Transverse colon (tissue), 4 donors: ENCODE measurements at regions not wholly inside any gene's neighbourhood (a gene's known extent, or its start where the extent isn't known, plus 50 kb on each side); places are given as distances from the start of the nearest gene placed in this dataset.

Experiments
- DNase-seq: peaks from one replicate; pipeline ENCODE4 v3.0.0-alpha.2; 2019
- H3K27ac ChIP-seq, 4 donors: fragments of 200-600 bp; sonication (generic); 2 replicates each; pipeline ENCODE4 v1.5.1; 2016 to 2018; ENCODE audit warnings: inconsistent platforms in 4 of 4
- H3K27me3 ChIP-seq: fragments of 200-600 bp; sonication (generic); 2 replicates; pipeline ENCODE4 v1.5.1; 2017; ENCODE audit warnings: inconsistent platforms
- H3K36me3 ChIP-seq, 4 donors: fragments of 200-600 bp; sonication (generic); 2 replicates each; pipeline ENCODE4 v1.5.1; 2017 to 2019; ENCODE audit warnings: inconsistent platforms in 4 of 4
- H3K4me1 ChIP-seq, 4 donors: fragments of 200-600 bp; sonication (generic); 2 replicates each; pipeline ENCODE4 v1.5.1; 2017 to 2020; ENCODE audit warnings: inconsistent platforms in 4 of 4
- H3K4me3 ChIP-seq, 4 donors: fragments of 200-600 bp; sonication (generic); 1 replicate in 1 of 4; 2 replicates in 3 of 4; pipeline versions ENCODE4 v1.5.1 to v1.6.1; 2017 to 2019; ENCODE audit warnings: inconsistent platforms in 4 of 4
- H3K9me3 ChIP-seq, 2 donors: fragments of 200-600 bp; sonication (generic); 2 replicates each; pipeline ENCODE4 v1.5.1; 2017 to 2019; ENCODE audit warnings: inconsistent platforms in 2 of 2
- CTCF ChIP-seq, 5 experiments: fragments of 200-600 bp in 3 of 5; fragments of 450-650 bp in 2 of 5; sonication (generic) in 3 of 5; IDR thresholded peaks; 1 replicate in 2 of 5; 2 replicates in 3 of 5; pipeline ENCODE4 v1.5.1; 2016 to 2017; ENCODE audit warnings: antibody characterized with exemption in 5 of 5, inconsistent platforms in 3 of 5, mild to moderate bottlenecking in 2 of 5, moderate library complexity in 1 of 5
- EP300 ChIP-seq: sonication (generic); formaldehyde crosslinking; IDR thresholded peaks from one replicate; pipeline ENCODE4 v1.6.1; 2017; ENCODE audit warnings: antibody characterized with exemption, low read depth
- POLR2A ChIP-seq: fragments of 450-650 bp; IDR thresholded peaks from one replicate; pipeline ENCODE4 v1.6.1; 2016; ENCODE audit warnings: antibody characterized with exemption, mild to moderate bottlenecking, moderate library complexity
- POLR2AphosphoS5 ChIP-seq, 3 donors: sonication (generic); formaldehyde crosslinking; IDR thresholded peaks; one replicate each; pipeline ENCODE4 v1.6.1; 2016; ENCODE audit warnings: antibody characterized with exemption in 3 of 3
- WGBS, 2 donors: methylation state at CpG; one replicate each; pipeline ENCODE4 v1.1.5; 2018; ENCODE audit warnings: low coverage in 1 of 2; 5-methylcytosine and 5-hydroxymethylcytosine counted together
- in situ Hi-C, 4 donors: fragments of 200-750 bp; cut with MboI; loops; one replicate each; pipeline versions ENCODE4 v1.15.0 to v1.15.1; 2017; ENCODE audit warnings: low sequenced_read_pairs in 3 of 4, low pct_ligation_motif_present in 1 of 4, low pct_unique_long_range_greater_than_20kb in 1 of 4
- intact Hi-C: fragments of 100-400 bp; cut with DNase I; formaldehyde crosslinking; loops from one replicate; pipeline ENCODE4 v1.15.1; 2023; ENCODE audit warnings: low total_unique reads

GRCh38 chr13:39253774-39254173 is 215.5 kb downstream of the NHLRC3 start:
- Histone ChIP-seq H3K4me1 (no peaks in the 10 kb centered on the region), H3K4me3 (no peak overlapping the region), H3K27ac (no peak overlapping the region), H3K36me3 (no peaks in the 10 kb centered on the region), H3K9me3 (no peaks in the 10 kb centered on the region), H3K27me3 (no peaks in the 10 kb centered on the region)
- 27 to 45% methylated on average over 3 of the region's 3 CpGs for WGBS, 2 donors
- TF ChIP-seq CTCF (IDR thresholded peaks at IDR 0.05) (no peak), POLR2AphosphoS5 (IDR thresholded peaks at IDR 0.05) (no peak), EP300 (no peak), POLR2A (no peak)
- DNase-seq: no peak
- in situ Hi-C loops: loop anchor here in 1 of 4 donors (25.0 kb wide), 1 partner anchor 359 kb away; the partner anchor contains the start of gene LHFPL6
- intact Hi-C loops: no loop called here

DNA sequence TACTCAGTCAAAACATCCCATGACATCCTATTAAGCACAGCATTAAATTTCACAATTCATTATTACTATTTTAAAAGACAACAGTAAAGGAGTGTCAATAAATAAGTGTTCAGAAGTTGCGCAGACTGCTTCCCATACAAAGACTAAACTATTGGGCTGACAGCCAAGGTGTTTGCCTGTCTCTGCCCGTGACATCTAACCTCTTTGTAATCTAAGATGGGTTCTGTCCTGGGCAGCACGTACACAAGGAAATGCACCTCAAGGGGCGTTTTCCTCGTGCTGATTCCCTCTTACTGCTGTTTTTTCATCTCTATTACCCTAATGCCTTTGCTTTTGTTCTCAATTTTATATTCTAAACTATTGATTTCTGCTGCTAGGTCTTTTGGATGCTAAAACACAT is 216.3 kb downstream of the NHLRC3 start:
- Histone ChIP-seq H3K36me3 (no peaks in the 10 kb centered on the region), H3K9me3 (no peaks in the 10 kb centered on the region), H3K27me3 (no peaks in the 10 kb centered on the region), H3K27ac (no peak overlapping the region), H3K4me3 (no peak overlapping the region), H3K4me1 (no peaks in the 10 kb centered on the region)
- WGBS, 2 donors: 41 to 70% methylated on average over 4 to 5 of the region's 5 CpGs
- no peak for DNase-seq
- in situ Hi-C loops (loop anchor here in 1 of 4 donors (25.0 kb wide), 1 partner anchor 358 kb away; the partner anchor contains the start of gene LHFPL6), intact Hi-C loops (no loop called here)
- no peak for TF ChIP-seq CTCF (IDR thresholded peaks at IDR 0.05)
- no peak for TF ChIP-seq EP300
- TF ChIP-seq POLR2A: no peak
- TF ChIP-seq POLR2AphosphoS5 (IDR thresholded peaks at IDR 0.05): no peak

DNA sequence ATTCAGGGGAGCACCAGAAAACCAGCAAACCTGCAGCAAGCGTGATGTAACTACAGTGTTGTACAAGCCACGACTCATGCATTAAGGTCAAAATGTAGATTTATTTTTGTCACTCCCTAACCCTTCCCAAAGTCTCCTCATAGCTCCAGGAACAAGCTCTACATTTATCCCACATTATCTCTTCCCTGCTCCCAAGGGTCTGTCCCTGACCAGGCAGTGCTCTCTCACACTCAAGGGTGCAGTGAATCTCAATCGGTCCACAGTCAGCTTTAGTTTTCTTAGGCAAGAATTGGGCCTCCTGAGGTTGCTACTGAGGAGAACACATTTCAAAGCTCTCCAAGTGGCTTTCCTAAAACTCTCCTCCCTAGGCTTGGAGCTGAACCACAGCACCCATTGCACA is 219.4 kb downstream of the NHLRC3 start:
- Histone ChIP-seq H3K9me3 (no peaks in the 10 kb centered on the region), H3K27ac (no peak overlapping the region), H3K27me3 (no peaks in the 10 kb centered on the region), H3K36me3 (no peaks in the 10 kb centered on the region), H3K4me1 (no peaks in the 10 kb centered on the region), H3K4me3 (no peak overlapping the region)
- no peak for DNase-seq
- in situ Hi-C loops (loop anchor here in 1 of 4 donors (25.0 kb wide), 1 partner anchor 355 kb away; the partner anchor contains the start of gene LHFPL6), intact Hi-C loops (no loop called here)
- TF ChIP-seq CTCF (IDR thresholded peaks at IDR 0.05) (no peak), POLR2A (no peak), POLR2AphosphoS5 (IDR thresholded peaks at IDR 0.05) (no peak), EP300 (no peak)
- WGBS, 2 donors: 93 to 95% methylated on average over 3 of the region's 3 CpGs

DNA sequence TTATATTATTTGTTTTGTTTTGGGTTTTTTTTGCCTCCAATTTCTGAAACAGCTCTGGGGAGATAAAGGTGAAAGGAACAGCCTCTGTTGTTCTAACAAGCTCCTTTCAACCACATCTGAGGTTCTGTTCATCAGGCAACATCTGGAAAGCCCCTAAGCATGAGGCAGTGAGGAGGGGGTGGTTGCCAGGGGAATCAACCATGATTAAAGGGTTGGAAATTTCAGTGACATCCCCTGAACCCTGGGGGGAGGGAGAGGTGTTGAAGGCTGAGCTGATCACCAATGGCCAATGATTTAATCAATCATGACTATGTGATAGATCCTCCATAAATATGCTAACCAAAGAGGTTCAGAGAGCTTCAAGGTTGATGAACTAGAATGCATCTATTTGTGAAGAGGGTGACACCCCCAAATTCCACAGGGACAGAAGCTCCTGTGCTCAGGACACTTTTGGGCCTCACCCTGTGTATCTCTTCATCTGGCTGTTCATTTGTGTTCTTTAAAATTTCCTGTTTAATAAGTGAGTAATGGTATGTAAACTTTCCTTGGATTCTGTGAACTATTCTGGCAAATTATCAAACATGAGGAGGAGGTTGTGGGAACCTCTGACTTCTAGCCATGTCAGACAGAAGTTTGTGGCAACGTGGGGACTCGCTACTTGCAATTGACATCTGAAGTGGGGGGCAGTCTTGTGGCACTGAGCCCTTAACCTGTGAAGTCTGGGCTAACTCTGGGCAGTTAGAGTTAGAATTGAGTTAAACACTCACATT is 221.3 kb downstream of the NHLRC3 start:
- peaks cover 0 to 7% (median 0%) of the 10 kb centered on the region in 4 donors for H3K4me1 ChIP-seq
- WGBS, 2 donors: 41% methylated on average over 2 of the region's 2 CpGs; no CpG with 5 or more reads in 1 of the 2 donors
- intact Hi-C loops: no loop called here
- H3K27me3 ChIP-seq: no peaks in the 10 kb centered on the region
- TF ChIP-seq EP300 (no peak), POLR2A (no peak), CTCF (IDR thresholded peaks at IDR 0.05) (no peak), POLR2AphosphoS5 (IDR thresholded peaks at IDR 0.05) (no peak)
- H3K4me3 ChIP-seq: no peak overlapping the region
- in situ Hi-C loops: loop anchor here in 1 of 4 donors (25.0 kb wide), 1 partner anchor 353 kb away; the partner anchor contains the start of gene LHFPL6
- H3K9me3 ChIP-seq: no peaks in the 10 kb centered on the region
- no peaks in the 10 kb centered on the region for H3K36me3 ChIP-seq
- no peak for DNase-seq
- H3K27ac ChIP-seq: no peak overlapping the region
